ENCODE measurements at regions not wholly inside any gene's neighbourhood (a gene's known extent, or its start where the extent isn't known, plus 50 kb on each side); places are given as distances from the start of the nearest gene placed in this dataset.

DNA sequence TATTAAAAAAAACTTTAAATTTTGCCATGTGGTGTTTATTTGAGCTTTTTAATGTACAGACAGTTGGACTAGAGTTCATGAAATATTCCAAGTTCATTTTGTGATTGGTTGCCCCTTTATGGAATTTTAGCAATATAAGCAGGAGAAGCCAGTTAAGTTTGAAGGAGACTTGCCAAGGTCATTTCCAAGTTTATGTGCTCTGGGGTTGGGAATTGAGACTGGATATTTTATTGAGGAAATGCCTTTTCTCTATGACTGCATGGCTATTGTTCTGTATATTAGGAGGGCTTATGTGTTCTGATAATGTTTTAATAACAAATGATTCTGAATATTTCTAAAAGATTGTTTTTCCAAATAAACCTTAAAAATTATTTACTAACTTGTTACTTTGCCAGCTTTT, 67.0 kb upstream of the TCF4 start:
- Mint-ChIP-seq H3K4me1 (ENCODE audit: low read depth, unreplicated experiment) (peaks cover 11% of the 10 kb centered on the region), H3K27ac (ENCODE audit: unreplicated experiment) (no peak overlapping the region), H3K36me3 (ENCODE audit: insufficient read depth, unreplicated experiment) (no peaks in the 10 kb centered on the region), H3K9me3 (ENCODE audit: unreplicated experiment) (no peaks in the 10 kb centered on the region), H3K4me3 (ENCODE audit: unreplicated experiment) (no peak overlapping the region), H3K27me3 (ENCODE audit: insufficient read depth, unreplicated experiment) (no peaks in the 10 kb centered on the region)
- TF ChIP-seq, protein P1, sequence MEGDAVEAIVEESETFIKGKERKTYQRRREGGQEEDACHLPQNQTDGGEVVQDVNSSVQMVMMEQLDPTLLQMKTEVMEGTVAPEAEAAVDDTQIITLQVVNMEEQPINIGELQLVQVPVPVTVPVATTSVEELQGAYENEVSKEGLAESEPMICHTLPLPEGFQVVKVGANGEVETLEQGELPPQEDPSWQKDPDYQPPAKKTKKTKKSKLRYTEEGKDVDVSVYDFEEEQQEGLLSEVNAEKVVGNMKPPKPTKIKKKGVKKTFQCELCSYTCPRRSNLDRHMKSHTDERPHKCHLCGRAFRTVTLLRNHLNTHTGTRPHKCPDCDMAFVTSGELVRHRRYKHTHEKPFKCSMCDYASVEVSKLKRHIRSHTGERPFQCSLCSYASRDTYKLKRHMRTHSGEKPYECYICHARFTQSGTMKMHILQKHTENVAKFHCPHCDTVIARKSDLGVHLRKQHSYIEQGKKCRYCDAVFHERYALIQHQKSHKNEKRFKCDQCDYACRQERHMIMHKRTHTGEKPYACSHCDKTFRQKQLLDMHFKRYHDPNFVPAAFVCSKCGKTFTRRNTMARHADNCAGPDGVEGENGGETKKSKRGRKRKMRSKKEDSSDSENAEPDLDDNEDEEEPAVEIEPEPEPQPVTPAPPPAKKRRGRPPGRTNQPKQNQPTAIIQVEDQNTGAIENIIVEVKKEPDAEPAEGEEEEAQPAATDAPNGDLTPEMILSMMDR (IDR thresholded peaks at IDR 0.05; ENCODE audit: insufficient read depth in 1 of 2, low read depth in 1 of 2, low read length in 1 of 2, severe bottlenecking in 1 of 2, unreplicated experiment in 1 of 2): no peak
- Histone ChIP-seq H3K9me3 (no peaks in the 10 kb centered on the region), H3K4me1 (no peaks in the 10 kb centered on the region), H3K36me3 (ENCODE audit: control insufficient read depth, insufficient read depth, low read length) (no peaks in the 10 kb centered on the region), H3K4me3 (ENCODE audit: low read depth, low read length) (no peak overlapping the region), H3K27me3 (replicated peaks; ENCODE audit: control insufficient read depth, insufficient read depth, low read length) (no peaks in the 10 kb centered on the region)
- ChIA-PET POLR2A (no interaction called here), CTCF (no interaction called here)
- DNase-seq: no peak
- intact Hi-C loops (cut with micrococcal nuclease; ENCODE audit: unreplicated experiment): no loop called here
- no TSS peak for BruUV-seq (replicated peaks)

DNA sequence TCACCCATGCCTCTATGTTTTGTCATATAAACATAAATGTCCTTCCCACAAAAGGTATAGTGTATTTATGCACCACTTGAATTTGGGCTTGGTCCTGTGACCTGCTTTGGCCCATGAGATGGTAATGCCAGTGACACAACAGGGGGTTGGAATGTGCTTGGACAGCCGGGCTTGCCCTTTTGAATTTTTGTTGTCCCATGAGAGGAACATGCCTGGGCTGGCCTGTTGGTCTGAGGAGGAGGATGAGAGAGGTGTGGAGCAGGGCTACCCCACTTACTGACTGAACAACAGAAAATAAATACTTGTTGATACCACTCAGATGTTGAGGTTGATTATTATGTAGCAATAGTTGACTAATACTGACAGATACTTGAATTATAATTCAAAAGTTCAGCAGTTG, 63.2 kb upstream of the TCF4 start:
- Mint-ChIP-seq H3K27me3 (ENCODE audit: insufficient read depth, unreplicated experiment) (no peaks in the 10 kb centered on the region), H3K9me3 (ENCODE audit: unreplicated experiment) (no peaks in the 10 kb centered on the region), H3K36me3 (ENCODE audit: insufficient read depth, unreplicated experiment) (no peaks in the 10 kb centered on the region), H3K4me1 (ENCODE audit: low read depth, unreplicated experiment) (no peaks in the 10 kb centered on the region), H3K4me3 (ENCODE audit: unreplicated experiment) (no peak overlapping the region), H3K27ac (ENCODE audit: unreplicated experiment) (no peak overlapping the region)
- H3K9me3 ChIP-seq: no peaks in the 10 kb centered on the region
- no peak for DNase-seq
- H3K4me1 ChIP-seq: no peaks in the 10 kb centered on the region
- no peak overlapping the region for H3K4me3 ChIP-seq (ENCODE audit: low read depth, low read length)
- intact Hi-C loops (cut with micrococcal nuclease; ENCODE audit: unreplicated experiment): no loop called here
- H3K27me3 ChIP-seq (replicated peaks; ENCODE audit: control insufficient read depth, insufficient read depth, low read length): no peaks in the 10 kb centered on the region
- TF ChIP-seq, protein P1 (IDR thresholded peaks at IDR 0.05; ENCODE audit: insufficient read depth in 1 of 2, low read depth in 1 of 2, low read length in 1 of 2, severe bottlenecking in 1 of 2, unreplicated experiment in 1 of 2): no peak
- no peaks in the 10 kb centered on the region for H3K36me3 ChIP-seq (ENCODE audit: control insufficient read depth, insufficient read depth, low read length)
- POLR2A ChIA-PET: no interaction called here
- CTCF ChIA-PET: no interaction called here
- no TSS peak for BruUV-seq (replicated peaks)

DNA sequence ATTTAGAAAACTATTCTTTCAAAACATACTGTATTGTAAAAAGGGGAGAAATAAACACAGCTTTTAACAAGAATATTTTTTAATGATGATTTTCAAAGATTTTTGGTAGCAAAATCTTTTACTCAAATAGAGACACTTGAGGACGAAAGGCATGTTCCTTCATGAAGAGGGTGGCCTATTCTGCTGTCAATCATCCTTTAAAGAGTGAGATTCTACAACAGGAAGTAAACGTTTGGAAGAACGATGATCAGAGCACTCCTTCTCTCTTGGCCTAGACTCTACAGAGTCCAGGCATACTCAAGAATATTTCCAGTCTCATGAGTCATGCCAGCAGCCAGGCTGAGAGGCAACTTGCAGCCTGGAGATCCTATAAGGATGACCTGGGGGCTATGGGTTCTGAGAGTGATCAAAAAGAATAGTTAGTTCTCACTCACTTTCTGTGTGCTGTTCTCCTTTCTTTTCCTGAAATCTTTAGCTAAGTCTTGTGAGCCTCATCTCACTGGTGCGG, 62.4 kb upstream of the TCF4 start:
- ChIA-PET CTCF (no interaction called here), POLR2A (no interaction called here)
- Histone ChIP-seq H3K4me1 (no peaks in the 10 kb centered on the region), H3K4me3 (ENCODE audit: low read depth, low read length) (no peak overlapping the region), H3K9me3 (no peaks in the 10 kb centered on the region), H3K27me3 (replicated peaks; ENCODE audit: control insufficient read depth, insufficient read depth, low read length) (no peaks in the 10 kb centered on the region), H3K36me3 (ENCODE audit: control insufficient read depth, insufficient read depth, low read length) (no peaks in the 10 kb centered on the region)
- Mint-ChIP-seq H3K9me3 (ENCODE audit: unreplicated experiment) (no peaks in the 10 kb centered on the region), H3K27ac (ENCODE audit: unreplicated experiment) (no peak overlapping the region), H3K4me3 (ENCODE audit: unreplicated experiment) (no peak overlapping the region), H3K36me3 (ENCODE audit: insufficient read depth, unreplicated experiment) (no peaks in the 10 kb centered on the region), H3K4me1 (ENCODE audit: low read depth, unreplicated experiment) (no peaks in the 10 kb centered on the region), H3K27me3 (ENCODE audit: insufficient read depth, unreplicated experiment) (no peaks in the 10 kb centered on the region)
- DNase-seq: no peak
- intact Hi-C loops (cut with micrococcal nuclease; ENCODE audit: unreplicated experiment): no loop called here
- TF ChIP-seq, protein P1 (IDR thresholded peaks at IDR 0.05; ENCODE audit: insufficient read depth in 1 of 2, low read depth in 1 of 2, low read length in 1 of 2, severe bottlenecking in 1 of 2, unreplicated experiment in 1 of 2): no peak
- BruUV-seq (replicated peaks): no TSS peak

Measured in Caco-2 (cell line).